GM18907 (cell line): ENCODE measurements at regions not wholly inside any gene's neighbourhood (a gene's known extent, or its start where the extent isn't known, plus 50 kb on each side); places are given as distances from the start of the nearest gene placed in this dataset.

Experiments
- ATAC-seq: cut with Tn5 transposase; IDR thresholded peaks from one replicate; pipeline ENCODE4 v1.9.1; 2021; ENCODE audit warnings: mild to moderate bottlenecking, moderate library complexity; ENCODE audit not compliant: unreplicated experiment

DNA sequence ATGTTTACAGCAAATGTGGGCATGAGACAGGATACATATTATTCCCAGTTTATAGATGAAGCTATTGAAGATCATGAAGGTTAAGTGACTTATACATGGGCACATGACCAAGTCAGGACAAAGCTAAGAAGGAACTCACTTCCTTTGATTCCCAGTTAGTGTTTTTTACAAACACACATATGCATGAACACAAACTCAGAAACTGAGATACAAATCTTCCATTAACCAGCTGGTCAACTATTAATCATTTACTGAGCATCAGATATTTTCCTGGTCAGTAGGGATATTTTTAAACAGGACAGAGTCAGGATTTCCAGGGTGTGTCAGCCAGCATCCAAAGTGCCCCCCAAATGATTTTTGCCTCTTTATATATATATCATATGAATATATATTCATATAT is 222.2 kb downstream of the OGFRL1 start:
- no peak for ATAC-seq

DNA sequence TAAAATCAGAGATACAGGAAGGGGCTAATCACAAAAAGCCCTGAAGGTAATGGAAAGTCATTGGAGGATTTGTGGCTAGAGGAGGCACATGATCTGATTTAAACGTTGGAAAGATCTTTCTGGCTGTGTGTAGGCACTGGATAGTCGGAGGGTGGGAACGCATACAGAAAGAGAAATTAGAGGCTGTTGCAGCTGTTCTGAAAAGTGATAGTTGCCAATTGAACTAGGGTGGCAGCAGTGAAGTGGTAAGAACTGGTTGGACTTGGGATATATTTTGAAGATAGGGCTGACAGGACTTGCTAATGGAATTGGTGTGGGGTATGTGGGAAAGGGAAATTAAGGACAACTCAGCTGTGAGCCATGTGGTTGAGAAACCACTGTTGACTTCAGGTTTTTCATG is 223.6 kb downstream of the OGFRL1 start:
- ATAC-seq, result no peak

DNA sequence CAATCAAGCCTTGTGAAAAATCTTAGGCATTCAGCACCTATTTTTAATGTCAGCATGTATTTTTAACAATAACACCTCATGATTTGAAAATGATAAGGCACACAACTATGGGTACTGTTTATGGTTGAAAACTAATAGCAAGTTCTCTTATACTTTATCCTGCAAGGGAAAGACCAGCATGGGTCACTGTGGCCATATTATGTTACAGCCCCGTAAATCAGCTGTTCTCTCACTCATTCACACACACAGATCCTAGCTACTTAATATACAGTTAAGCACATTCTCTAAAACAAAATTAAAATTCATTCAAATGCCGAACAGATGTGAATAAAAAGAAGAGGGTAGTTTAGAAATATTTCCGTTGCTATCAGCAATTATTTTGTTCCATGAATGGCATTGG is 224.4 kb downstream of the OGFRL1 start:
- no peak for ATAC-seq

DNA sequence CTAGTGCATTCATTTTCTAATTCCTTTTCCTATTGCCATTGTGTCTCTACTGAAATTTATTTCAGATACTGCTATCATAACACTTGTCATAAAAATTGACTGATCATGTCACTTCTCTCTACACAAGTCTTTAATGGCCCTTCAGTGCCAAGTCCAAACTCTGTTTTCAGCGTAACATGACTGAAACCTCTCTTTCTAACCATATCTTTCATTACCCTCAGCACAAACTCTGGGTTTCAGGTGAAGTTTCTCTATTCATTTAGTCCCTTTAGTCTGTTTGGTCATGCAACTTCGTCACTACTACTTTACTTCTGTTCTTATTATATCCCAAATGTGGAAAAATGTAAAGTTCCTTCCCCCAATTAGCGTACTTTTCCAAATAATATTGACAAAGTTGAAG is 234.9 kb downstream of the OGFRL1 start:
- no peak for ATAC-seq

DNA sequence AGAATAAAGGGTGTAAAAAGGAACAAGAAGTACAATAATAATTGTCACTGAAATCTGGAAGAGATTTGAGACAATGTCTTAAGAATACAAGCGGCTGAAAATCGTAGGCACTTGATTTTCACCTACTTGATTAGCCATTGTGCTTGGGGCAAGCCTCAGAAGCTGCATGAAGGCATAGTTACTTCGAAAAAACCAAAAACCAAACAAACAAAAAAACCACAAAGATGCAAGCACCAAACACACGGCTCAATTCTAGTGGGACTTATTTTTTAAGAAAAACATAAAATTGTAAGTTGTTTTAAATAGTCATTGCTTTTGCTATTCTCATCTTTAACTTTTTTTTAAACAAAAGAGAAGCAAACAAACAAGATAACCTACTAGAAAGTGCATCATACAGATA is 235.6 kb downstream of the OGFRL1 start:
- no peak for ATAC-seq

DNA sequence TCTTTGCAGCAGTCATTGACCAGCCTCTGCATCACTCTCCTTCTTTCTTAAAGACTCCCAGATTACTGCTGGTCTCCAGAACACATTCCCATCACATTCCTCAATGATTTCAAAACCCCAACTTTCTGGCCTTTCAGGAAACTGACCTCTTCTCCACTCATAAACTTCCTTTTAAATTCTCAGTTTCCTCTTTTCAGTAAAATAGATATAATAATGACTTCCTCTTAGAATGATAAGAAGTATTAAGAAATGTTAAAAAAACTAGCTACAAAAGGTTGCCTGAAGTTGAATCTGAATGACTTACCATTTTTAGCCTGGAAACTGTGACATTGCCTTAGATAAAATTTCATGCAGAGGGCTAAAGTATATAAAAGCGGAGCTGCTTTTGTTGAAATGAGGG is 239.3 kb downstream of the OGFRL1 start:
- ATAC-seq, result no peak

DNA sequence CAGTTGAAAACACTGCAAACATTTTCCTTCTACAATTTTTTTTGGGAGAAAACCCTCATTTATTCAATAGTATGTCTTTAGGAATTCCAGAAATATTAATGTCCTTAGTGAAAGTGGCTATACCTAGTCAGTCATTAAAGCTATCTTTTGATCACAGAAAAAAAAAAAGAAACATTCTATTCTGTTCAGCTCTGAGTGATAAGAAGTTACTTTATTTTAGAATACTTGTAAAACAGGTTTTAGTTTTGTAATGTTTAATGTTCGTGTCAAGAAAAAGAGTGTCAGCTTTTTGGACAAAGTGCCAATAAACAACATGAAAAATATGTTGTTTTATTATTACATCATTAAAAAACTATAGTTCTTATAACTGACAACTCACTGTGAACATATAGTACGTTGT is 240.4 kb downstream of the OGFRL1 start:
- ATAC-seq, result no peak

DNA sequence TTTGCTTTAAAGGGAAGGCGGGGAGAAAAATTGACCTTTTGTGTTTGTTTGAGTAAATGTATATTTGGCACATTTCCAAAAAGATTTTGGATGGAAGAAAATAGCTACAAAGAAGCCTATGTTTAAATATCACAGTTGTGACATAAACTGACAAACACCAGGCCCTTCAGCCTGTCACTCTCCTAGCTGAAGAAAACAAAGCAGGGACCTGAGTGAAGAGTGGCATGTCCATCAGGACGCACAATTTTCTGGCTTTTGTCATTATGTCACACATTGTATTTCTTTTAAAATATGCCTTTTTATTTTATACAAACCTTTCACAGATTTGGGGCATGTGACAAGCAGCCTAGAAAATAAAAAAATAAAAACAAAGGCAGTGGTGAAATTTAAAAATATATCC is 241.2 kb downstream of the OGFRL1 start:
- ATAC-seq, result no peak

DNA sequence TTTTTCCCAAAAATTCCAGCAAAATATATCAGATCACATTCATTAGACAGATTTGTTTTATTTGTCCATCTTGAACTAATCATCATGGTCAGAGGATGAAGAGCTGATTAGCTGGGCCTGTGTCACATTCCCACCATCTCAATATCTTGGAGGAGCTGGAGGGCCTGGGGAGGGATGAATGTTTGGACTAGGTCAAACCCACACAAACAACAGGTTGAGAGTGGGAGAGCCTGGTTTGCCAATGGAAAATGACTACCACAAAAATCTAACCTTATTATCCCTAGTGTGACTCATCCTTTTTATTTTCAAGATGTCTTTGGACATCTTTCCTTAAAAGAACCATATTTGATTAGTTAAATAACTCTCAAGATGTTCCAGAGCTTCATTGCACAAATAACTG is 242.4 kb downstream of the OGFRL1 start:
- ATAC-seq, result no peak

DNA sequence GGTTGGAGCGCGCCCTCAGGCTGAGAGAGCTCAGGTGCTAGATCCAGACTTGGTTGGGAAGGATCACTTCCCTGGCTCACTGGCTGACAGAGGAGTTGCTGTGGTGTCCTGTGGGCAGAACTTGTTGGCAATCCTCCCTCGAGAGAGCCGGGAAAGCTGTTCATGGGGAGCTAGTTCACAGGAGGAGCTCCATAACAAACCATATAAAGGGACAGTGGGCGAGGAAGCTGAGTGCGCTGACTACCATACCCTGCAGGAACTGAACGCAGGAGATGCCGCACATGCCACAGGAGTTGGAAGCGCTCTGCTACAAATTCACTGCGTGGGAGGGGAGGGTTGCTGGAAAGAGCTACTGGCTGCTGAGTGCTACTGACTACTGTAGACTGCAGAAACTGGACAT is 243.2 kb downstream of the OGFRL1 start:
- no peak for ATAC-seq

DNA sequence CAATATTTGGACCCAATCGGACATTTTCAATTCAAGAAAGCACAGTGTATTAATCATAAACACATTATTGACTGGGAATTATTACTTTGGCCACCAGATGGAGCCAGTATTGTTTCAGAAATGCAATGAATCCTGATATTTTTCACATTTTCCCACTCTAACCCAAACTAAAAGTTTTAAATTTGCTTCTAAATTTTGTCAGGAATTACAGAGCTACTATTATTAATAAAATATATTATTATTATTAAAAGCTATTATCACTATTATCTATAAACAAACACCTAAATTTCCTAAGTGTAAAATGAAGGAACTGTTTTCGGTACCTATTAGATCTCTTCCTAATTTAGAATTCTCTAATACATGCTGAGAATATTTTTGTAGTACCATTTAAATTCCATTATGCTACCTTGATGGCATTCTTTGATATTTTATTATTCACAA is 245.3 kb downstream of the OGFRL1 start:
- no peak for ATAC-seq

DNA sequence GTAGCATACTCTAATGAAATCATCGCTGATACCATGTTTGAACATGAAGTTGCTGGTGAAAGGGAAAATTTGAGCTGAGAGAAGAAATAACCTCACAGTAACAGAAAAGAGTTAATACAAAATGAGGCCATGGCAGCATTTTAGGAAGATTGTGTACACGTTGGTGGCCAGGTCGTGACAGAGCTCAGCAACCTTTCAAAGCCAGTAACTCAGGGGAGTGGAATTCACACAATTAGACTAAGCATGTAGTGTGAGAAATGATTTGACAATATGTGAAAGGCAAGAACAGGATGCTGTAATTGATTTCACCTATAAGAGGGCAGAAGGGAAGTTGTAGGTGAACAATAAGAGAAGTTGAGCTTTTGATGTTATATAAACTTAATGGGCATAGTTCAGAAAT is 246.3 kb downstream of the OGFRL1 start:
- no peak for ATAC-seq

DNA sequence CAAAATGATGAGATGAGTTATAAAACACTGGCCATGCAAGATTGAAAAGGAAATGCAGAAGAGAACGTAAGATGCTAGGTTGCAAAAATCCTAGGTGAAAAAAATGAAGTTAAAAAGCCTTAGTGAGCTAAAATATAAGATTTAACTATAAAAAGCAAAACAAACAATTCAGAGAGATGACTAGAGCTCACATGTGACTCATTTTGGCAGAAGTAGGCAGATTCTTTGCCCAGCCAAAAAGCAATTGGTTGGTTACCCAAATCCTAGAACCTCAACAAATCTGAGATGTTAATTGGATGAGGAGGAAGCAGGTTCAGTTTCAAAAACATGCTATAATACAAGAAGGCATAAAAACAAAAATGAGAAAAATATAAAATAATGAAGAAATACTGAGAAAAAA is 249.1 kb downstream of the OGFRL1 start:
- no peak for ATAC-seq

DNA sequence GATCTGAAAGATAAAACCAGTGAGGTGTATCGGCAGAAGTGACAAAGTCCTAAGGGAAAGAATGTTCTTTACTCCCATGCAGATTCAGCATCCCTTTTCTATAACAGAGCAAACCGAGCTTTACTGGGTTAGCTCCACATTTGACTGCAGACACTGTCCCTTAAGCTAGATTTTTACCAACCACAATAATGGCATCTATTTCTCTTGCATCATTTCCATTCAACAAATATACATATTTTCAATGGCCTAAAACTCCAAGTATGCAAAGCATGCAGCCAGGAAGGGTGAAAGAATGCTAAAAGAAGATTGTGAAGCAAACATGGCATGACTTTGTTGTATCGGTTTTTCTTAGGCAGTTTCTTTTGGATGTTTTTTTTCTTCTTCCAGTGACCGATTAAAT is 255.4 kb downstream of the OGFRL1 start:
- ATAC-seq, result no peak

DNA sequence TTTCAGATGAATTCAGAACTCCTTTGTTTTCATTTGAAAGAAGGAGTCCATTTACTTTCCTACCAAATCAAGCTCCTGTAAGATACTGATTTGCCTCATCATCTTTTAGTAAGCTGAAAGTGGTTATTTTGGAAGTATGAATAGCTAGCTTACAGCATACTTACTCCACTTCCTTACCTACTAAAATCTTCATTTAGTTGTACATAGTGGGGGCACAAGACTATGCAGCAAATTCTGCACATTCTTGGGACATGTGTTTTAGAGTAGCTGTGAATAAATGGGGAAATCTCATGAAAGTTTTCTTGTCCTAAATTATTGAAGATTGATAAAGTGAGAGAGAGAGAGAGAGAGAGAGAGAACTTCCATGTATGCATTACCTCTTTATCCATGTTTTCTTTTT is 256.3 kb downstream of the OGFRL1 start:
- ATAC-seq, result no peak

DNA sequence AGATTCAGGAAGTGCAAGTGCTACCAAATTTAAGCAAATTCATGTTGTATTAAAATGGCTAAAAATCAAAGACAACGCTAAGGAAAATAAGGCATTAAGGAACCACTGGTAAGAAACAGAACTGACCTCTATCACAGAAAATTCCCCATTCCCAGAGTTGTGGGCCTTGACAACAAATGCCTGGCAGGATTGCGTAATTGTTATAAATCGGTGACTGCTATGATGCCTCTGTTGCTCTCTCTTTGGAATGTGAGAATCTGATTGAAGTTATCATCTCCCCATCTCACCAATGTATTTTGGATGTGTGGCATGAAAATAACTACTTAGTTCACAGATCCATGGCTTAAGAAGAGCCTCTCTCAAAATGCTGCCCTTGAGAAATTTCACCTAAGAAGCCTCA is 257.3 kb downstream of the OGFRL1 start:
- no peak for ATAC-seq

DNA sequence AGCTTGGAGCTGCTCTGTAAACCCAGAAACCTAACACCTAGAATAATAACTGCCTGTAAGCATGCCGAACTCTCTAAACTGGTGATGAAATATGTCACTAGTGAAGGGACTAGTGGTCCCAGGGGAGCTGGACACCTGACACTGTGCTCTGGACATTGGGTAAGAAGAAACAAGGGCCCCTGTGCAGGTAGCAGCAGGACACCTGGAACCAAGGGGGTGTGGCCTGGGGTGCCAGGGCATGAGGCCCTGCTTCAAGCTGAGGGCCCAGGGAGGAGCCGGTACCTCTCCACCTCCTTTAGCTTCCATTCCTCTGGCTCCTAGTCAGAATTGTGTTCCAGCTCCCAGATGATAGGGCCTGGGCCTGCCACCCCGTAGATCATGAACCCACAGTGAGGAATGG is 263.2 kb downstream of the OGFRL1 start:
- ATAC-seq, result no peak

DNA sequence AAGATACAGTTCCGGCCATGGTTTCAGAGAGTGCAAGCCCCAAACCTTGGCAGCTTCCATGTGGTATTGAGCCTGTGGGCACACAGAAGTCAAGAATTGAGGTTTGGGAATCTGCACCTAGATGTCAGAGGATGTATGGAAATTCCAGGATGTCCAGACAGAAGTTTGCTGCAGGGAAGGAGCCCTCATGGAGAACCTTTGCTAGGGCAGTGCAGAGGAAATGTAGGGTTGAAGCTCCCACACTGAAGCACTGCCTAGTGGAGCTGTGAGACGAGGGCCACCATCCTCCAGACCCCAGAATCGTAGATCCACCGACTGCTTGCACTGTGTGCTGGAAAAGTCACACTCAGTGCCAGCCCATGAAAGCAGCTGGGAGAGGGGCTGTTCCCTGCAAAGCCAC is 267.5 kb downstream of the OGFRL1 start:
- no peak for ATAC-seq

DNA sequence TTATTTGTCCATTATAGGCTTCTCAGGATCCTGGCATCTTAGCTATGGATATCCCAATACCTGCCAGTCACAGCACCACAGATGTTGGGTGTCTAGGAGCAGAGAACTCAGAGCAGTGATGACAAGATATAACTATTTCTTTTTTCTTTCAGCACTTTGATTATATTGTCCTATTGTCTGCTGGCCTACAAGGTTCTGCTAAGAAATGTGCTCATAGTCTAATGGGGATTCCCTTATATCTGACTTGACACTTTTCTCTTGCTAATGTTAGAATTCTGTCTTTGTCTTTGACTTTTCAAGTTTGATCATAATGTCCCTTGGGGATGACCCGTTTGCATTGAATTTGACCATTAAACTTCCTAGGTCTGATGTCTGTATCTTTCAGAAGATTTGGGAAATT is 270.4 kb downstream of the OGFRL1 start:
- ATAC-seq, result no peak

DNA sequence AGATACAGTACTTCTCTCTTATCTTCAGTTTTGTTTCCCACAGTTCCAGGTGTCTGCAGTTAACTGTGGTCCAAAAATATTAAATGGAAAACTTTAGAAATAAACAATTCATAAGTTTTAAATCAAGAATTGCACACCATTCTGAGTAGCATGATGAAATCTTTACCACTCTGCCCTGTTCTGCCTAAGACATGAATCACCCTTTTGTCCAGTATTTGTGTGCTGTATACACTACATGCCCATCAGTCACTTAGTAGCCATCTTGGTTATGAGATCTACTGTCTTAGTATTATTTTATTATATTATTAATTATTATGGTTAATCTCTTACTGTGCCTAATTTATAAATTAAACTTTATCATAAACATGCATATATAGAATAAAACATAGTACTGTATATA is 279.0 kb downstream of the OGFRL1 start:
- no peak for ATAC-seq

DNA sequence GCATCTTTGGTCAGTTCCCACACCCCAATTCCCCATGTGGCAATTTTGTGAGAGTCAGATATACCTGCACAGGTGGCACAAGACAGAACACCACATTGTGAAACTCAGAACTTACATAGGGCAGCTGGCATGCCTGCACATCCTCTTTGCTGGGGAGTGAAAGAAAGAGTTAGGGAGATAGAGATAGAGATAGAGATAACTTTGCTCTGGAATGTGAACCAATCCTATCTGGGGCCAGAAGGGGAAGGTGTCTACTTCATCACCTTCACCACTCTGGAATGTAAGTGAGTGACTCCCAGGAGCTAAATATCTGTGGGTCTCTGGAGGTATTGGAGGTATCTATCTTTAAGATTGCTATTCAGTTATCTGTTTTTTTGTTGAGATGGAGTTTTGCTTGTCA is 289.2 kb downstream of the OGFRL1 start:
- no peak for ATAC-seq

DNA sequence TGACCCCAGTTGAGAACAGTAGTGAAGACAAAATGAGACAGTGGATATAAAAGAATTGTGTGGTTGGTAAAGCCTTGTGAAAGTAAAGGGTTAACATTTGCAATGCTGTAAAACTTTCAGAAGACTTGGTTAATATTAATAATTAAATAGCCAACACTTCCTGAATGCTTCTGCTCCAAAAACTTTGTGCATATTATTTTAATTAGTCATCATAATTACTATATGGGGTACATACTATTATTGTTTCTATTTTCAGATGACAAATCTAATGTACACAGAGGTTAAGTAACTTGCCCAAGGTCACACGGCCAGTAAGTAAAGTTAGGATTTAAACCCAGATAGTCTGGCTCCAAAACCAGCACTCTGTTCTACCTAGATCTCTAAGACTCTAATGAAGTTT is 291.3 kb downstream of the OGFRL1 start:
- ATAC-seq, result no peak

DNA sequence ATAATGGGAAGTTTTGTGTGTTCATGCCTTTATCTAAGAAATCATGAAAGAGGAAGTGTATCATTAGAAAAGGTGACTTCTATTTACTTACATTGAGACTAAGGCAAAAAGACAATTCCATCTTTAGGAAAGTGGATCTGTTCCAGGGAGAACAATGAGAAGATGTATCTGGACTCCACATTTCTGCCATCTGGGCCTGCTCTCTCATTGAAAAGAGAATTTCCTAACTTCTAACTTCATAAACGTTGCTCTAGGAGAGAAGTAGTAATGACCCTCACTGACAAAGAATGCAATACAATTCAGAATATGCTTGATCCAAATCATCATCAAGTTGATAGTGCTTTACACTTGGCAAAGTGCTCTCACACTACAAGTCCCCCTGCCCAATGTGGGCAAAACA is 294.2 kb downstream of the OGFRL1 start:
- ATAC-seq, result no peak
